Naive thymus-derived CD4-positive, alpha-beta T cell (primary cell): ENCODE measurements at regions not wholly inside any gene's neighbourhood (a gene's known extent, or its start where the extent isn't known, plus 50 kb on each side); places are given as distances from the start of the nearest gene placed in this dataset.

Experiments
- ATAC-seq: fragments of 150-1000 bp; cut with Tn5 transposase; 2 replicates; pipeline ENCODE4 v1.10.0; 2021; ENCODE audit warnings: mild to moderate bottlenecking, moderate library complexity
- CTCF ChIA-PET: fragments of 350-600 bp; sonication (Branson Sonifier 250); formaldehyde crosslinking; loops from one replicate; lab custom pipeline; 2021; ENCODE audit warnings: antibody characterized with exemption; lab: Charles Lee
- POLR2A ChIA-PET: fragments of 350-600 bp; sonication (Branson Sonifier 250); formaldehyde crosslinking; loops from one replicate; lab custom pipeline; 2021; ENCODE audit warnings: antibody characterized with exemption, inconsistent platforms; lab: Charles Lee
- DNase-seq, 9 donors: peaks; one replicate each; pipeline versions ENCODE4 v3.0.0 to v3.0.0-alpha.2; 2020 to 2022; ENCODE audit warnings: mixed read lengths in 1 of 9
- H3K27ac ChIP-seq: one replicate; pipeline ENCODE4 v1.7.0; 2013; ENCODE audit warnings: mild to moderate bottlenecking, low read depth, low read length, moderate library complexity
- H3K27me3 ChIP-seq, 2 donors: one replicate each; pipeline ENCODE4 v1.7.0; 2013; ENCODE audit warnings: low read length in 2 of 2, mild to moderate bottlenecking in 2 of 2, moderate library complexity in 2 of 2; ENCODE audit not compliant: control insufficient read depth in 2 of 2, insufficient read depth in 2 of 2
- H3K36me3 ChIP-seq, 3 experiments: 1 replicate in 2 of 3; 2 replicates in 1 of 3; pipeline ENCODE4 v1.7.0; 2013; ENCODE audit warnings: low read length in 3 of 3, mild to moderate bottlenecking in 3 of 3, moderate library complexity in 1 of 3; ENCODE audit not compliant: insufficient read depth in 3 of 3, control insufficient read depth in 2 of 3
- H3K4me1 ChIP-seq, 2 donors: one replicate each; pipeline ENCODE4 v1.7.0; 2013; ENCODE audit warnings: low read length in 2 of 2, mild to moderate bottlenecking in 2 of 2, moderate library complexity in 1 of 2; ENCODE audit not compliant: control insufficient read depth in 2 of 2, insufficient read depth in 2 of 2
- H3K4me3 ChIP-seq: 2 replicates; pipeline ENCODE4 v1.7.0; 2013; ENCODE audit warnings: mild to moderate bottlenecking, low read length
- H3K9me3 ChIP-seq, 3 experiments: 1 replicate in 2 of 3; 2 replicates in 1 of 3; pipeline ENCODE4 v1.7.0; 2013; ENCODE audit warnings: low read length in 3 of 3; ENCODE audit not compliant: control insufficient read depth in 2 of 3
- H3K27ac Mint-ChIP-seq, 9 donors: one replicate each; pipeline ENCODE4 v1.8.0; 2020 to 2022; ENCODE audit warnings: mixed read lengths in 9 of 9, mild to moderate bottlenecking in 8 of 9, moderate library complexity in 5 of 9, inconsistent platforms in 2 of 9
- H3K27me3 Mint-ChIP-seq, 5 donors: one replicate each; pipeline ENCODE4 v1.8.0; 2021 to 2022; ENCODE audit warnings: mixed read lengths in 5 of 5, mild to moderate bottlenecking in 1 of 5
- H3K36me3 Mint-ChIP-seq, 5 donors: one replicate each; pipeline ENCODE4 v1.8.0; 2020 to 2022; ENCODE audit warnings: mixed read lengths in 5 of 5, mild to moderate bottlenecking in 3 of 5, inconsistent platforms in 1 of 5
- H3K4me1 Mint-ChIP-seq, 7 donors: one replicate each; pipeline ENCODE4 v1.8.0; 2020 to 2022; ENCODE audit warnings: mixed read lengths in 7 of 7, mild to moderate bottlenecking in 3 of 7, inconsistent platforms in 1 of 7
- H3K4me3 Mint-ChIP-seq, 10 donors: one replicate each; pipeline ENCODE4 v1.8.0; 2020 to 2022; ENCODE audit warnings: mild to moderate bottlenecking in 10 of 10, mixed read lengths in 10 of 10, moderate library complexity in 6 of 10, inconsistent platforms in 2 of 10
- H3K9me3 Mint-ChIP-seq, 11 donors: one replicate each; pipeline ENCODE4 v1.8.0; 2020 to 2022; ENCODE audit warnings: mixed read lengths in 11 of 11, mild to moderate bottlenecking in 4 of 11, inconsistent platforms in 1 of 11, moderate library complexity in 1 of 11
- intact Hi-C, 2 donors: fragments of 100-400 bp; cut with micrococcal nuclease; formaldehyde crosslinking; loops; one replicate each; pipeline ENCODE4 v1.15.1; 2023

DNA sequence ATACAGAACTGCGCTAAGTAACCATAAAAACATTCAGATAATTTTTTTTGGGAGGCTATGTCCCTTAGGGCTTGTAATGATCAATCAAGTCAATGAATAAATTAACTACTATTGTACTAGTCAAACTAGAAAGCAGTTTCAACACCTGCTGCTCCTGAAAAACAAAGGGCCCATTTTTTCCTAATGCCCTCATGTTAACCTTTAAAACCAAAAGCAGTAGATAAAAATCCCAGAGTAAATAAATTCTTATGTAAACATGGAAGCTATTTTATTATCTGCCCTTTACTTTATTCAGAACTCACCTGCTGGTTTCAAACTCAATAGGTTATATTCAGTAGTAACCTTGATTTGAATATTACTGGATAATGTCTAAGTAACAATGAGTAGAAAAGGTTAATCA lies 159.5 kb upstream of the STARD13 start:
- POLR2A ChIA-PET: no interaction called here
- Histone ChIP-seq H3K4me1 (no peaks in the 10 kb centered on the region), H3K27ac (no peak overlapping the region), H3K9me3 (no peaks in the 10 kb centered on the region), H3K4me3 (no peak overlapping the region), H3K36me3 (no peaks in the 10 kb centered on the region), H3K27me3 (no peaks in the 10 kb centered on the region)
- H3K4me1 Mint-ChIP-seq: no peaks in the 10 kb centered on the region
- peaks cover 0 to 3% (median 0%) of the 10 kb centered on the region in 5 donors for H3K36me3 Mint-ChIP-seq
- H3K4me3 Mint-ChIP-seq: no peak overlapping the region
- DNase-seq (no peak), ATAC-seq (no peak)
- CTCF ChIA-PET: no interaction called here
- intact Hi-C loops: no loop called here
- H3K27me3 Mint-ChIP-seq: peaks cover 3 to 15% (median 6%) of the 10 kb centered on the region in 5 donors
- H3K9me3 Mint-ChIP-seq: peaks cover 0 to 5% (median 0%) of the 10 kb centered on the region in 11 donors
- H3K27ac Mint-ChIP-seq: no peak overlapping the region

DNA sequence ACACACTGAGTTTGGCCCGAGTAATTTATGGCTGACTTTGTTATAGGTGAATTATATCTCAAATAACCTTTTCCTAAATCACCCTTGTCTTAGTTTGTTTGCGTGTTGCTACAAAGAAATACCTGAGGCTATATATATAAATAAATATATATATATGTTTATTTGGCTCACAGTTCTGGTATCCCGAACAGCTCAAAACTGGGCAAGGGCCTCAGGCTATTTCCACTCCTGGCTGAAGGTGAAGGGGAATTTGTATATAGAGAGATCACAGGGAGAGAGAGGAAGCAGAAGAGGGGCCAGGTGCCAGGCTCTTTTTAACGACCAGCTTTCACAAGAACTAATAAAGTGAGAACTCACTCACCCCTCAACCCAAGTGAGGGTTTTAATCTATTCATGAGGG lies 159.9 kb upstream of the STARD13 start:
- Histone ChIP-seq H3K27ac (no peak overlapping the region), H3K4me1 (no peaks in the 10 kb centered on the region), H3K36me3 (no peaks in the 10 kb centered on the region), H3K27me3 (no peaks in the 10 kb centered on the region), H3K9me3 (no peaks in the 10 kb centered on the region), H3K4me3 (no peak overlapping the region)
- peaks cover 3 to 17% (median 6%) of the 10 kb centered on the region in 5 donors for H3K27me3 Mint-ChIP-seq
- H3K4me3 Mint-ChIP-seq: no peak overlapping the region
- no peak overlapping the region for H3K27ac Mint-ChIP-seq
- POLR2A ChIA-PET: no interaction called here
- DNase-seq (no peak), ATAC-seq (no peak)
- CTCF ChIA-PET: no interaction called here
- H3K9me3 Mint-ChIP-seq: peaks cover 0 to 5% (median 0%) of the 10 kb centered on the region in 11 donors
- peaks cover 0 to 3% (median 0%) of the 10 kb centered on the region in 5 donors for H3K36me3 Mint-ChIP-seq
- no peaks in the 10 kb centered on the region for H3K4me1 Mint-ChIP-seq
- intact Hi-C loops: no loop called here

DNA sequence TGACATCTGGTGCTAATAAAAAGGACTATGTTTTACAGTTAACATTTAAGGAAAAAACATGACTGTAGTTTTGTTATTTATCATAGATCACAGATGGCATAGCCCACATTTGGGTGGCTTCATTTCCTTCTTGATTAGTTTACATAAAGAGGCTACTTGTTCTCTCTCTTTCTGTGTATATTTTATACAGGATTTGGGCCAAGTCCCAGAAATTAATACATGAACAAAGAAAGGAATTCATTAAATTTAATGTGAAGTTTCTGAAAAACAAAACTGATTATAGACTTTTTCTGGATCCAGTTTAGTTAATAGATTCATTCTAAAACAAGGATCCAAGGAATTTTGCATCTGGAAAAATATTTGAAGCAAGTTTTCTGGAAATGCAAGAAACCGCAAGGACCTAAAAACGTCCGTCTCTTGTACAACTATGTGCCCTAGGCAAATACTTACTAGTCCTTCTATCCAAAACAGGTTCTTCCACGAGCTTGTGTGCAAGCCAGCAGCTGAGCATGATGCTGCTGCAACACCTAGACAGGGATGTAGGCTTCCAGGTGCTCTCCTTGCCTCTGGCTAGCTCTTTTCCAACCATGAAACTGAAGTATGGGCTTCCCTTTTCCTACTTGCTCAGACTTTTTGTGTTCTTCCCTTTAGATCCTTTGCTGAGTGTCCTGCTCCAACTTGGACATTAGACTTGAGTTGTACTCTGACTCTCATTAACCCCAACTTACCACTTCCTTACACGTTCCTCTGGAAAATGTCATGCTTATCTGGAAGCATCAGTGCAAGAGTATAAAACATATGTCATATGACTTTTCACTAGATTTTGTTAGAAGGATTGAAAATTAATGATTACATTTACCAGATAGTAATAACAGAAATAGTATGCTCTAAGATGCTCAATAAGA lies 161.5 kb upstream of the STARD13 start:
- H3K27me3 ChIP-seq: no peaks in the 10 kb centered on the region
- ATAC-seq (no peak), DNase-seq (no peak)
- ChIA-PET CTCF (no interaction called here), POLR2A (no interaction called here)
- intact Hi-C loops: no loop called here
- peaks cover 0 to 15% (median 3%) of the 10 kb centered on the region in 5 donors for H3K27me3 Mint-ChIP-seq
- no peak overlapping the region for H3K27ac ChIP-seq
- no peaks in the 10 kb centered on the region for H3K9me3 ChIP-seq
- H3K9me3 Mint-ChIP-seq: peaks cover 0 to 5% (median 0%) of the 10 kb centered on the region in 11 donors
- H3K4me3 Mint-ChIP-seq: no peak overlapping the region
- H3K4me1 Mint-ChIP-seq: no peaks in the 10 kb centered on the region
- no peak overlapping the region for H3K4me3 ChIP-seq
- no peaks in the 10 kb centered on the region for H3K4me1 ChIP-seq
- no peaks in the 10 kb centered on the region for H3K36me3 ChIP-seq
- H3K27ac Mint-ChIP-seq: no peak overlapping the region
- H3K36me3 Mint-ChIP-seq: no peaks in the 10 kb centered on the region

DNA sequence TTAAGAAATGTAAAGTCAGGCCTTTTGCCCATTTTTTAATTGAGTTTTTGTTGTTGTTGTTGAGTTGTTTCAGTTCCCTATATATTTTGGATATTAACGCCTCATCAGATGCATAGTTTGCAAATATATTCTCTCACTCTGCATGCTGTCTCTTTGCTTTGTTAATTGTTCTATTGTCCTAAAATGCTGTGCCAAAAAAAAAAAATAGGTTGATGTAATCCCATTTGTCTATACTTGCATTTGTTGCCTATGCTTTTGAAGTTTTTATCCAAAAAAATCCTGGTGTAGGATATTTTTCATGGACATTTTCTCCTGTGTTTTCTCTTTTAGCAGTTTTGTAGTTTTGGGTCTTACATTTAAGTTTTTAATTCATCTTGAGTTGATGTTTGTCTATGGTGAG lies 163.3 kb upstream of the STARD13 start:
- ChIA-PET POLR2A (no interaction called here), CTCF (no interaction called here)
- Mint-ChIP-seq H3K27ac (no peak overlapping the region), H3K27me3 (peaks cover 0 to 15% (median 3%) of the 10 kb centered on the region in 5 donors), H3K9me3 (peaks cover 0 to 5% (median 0%) of the 10 kb centered on the region in 11 donors), H3K36me3 (no peaks in the 10 kb centered on the region), H3K4me1 (no peaks in the 10 kb centered on the region), H3K4me3 (no peak overlapping the region)
- intact Hi-C loops: no loop called here
- no peak overlapping the region for H3K4me3 ChIP-seq
- H3K4me1 ChIP-seq: no peaks in the 10 kb centered on the region
- H3K36me3 ChIP-seq: no peaks in the 10 kb centered on the region
- no peak overlapping the region for H3K27ac ChIP-seq
- H3K27me3 ChIP-seq: no peaks in the 10 kb centered on the region
- DNase-seq (no peak), ATAC-seq (no peak)
- no peaks in the 10 kb centered on the region for H3K9me3 ChIP-seq

DNA sequence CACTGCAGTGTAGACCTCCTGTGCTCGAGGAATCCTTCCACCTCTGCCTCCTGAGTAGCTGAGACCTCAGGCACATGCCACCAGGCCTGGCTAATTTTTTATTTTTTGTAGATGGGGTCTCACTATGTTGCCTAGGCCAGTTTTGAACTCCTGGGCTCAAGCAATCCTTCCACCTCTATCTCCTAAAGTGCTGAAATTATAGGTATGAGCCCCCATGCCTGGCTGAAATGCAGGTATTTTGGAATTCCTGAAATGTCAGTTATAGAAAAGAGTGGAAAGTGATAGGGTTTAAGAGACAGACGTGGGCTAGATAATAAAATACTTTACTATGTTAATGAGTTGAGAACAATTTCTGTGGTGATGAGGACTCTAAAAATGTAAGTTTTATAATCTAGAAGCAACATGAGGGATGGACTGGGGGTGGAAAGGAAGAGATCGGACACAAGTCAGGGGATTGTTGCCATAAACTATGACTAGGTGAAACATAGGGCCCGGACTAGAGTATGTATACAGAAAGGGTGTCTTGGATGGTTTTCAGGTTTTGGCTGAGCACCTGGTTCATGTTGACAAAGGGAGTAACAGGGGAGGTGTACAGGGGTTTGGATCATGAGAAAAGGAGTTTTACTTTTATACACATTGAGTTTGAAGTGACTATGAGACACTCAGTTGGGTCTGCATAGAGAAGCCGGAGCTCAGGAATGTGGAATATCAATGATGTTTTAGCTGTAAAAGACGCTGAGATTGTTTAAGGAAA lies 165.6 kb upstream of the STARD13 start:
- POLR2A ChIA-PET: no interaction called here
- Histone ChIP-seq H3K36me3 (no peaks in the 10 kb centered on the region), H3K4me3 (no peak overlapping the region), H3K27me3 (no peaks in the 10 kb centered on the region), H3K9me3 (no peaks in the 10 kb centered on the region), H3K27ac (no peak overlapping the region), H3K4me1 (no peaks in the 10 kb centered on the region)
- H3K4me1 Mint-ChIP-seq: no peaks in the 10 kb centered on the region
- H3K9me3 Mint-ChIP-seq: peaks cover 0 to 5% (median 0%) of the 10 kb centered on the region in 11 donors
- DNase-seq (no peak), ATAC-seq (no peak)
- H3K27ac Mint-ChIP-seq: no peak overlapping the region
- intact Hi-C loops: no loop called here
- no peaks in the 10 kb centered on the region for H3K36me3 Mint-ChIP-seq
- CTCF ChIA-PET: no interaction called here
- H3K27me3 Mint-ChIP-seq: peaks cover 0 to 15% (median 3%) of the 10 kb centered on the region in 5 donors
- no peak overlapping the region for H3K4me3 Mint-ChIP-seq

DNA sequence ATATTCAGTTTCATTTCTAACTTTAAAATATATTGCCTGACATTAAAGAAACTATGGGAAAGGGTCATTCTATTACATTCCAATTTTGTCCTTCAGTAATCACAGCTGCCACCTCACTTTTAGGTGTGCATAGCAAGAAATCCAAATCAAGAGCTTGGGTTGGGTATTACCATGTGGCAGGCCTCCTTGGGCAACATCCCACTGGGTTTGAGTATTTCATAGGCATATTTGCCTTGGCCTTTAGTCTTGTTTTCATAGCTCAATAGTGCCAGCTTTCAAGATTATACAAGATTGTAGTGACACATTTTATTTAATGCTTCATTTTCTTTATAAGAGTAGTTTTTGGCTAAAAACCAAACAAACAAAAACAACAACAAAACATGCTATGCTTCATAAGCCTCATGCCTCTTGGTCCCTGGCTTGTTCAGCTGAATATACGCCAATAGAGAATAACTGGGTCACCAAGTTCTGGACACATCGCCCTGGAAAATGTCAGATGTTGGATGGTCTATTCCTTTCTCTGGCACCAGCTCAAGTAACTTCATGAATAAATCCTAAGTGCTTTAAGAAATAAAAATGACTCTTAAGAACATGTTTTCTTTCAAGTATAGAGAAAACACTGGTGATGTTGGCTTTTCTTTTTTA lies 167.4 kb upstream of the STARD13 start:
- H3K9me3 ChIP-seq: no peaks in the 10 kb centered on the region
- ATAC-seq: no peak
- POLR2A ChIA-PET: no interaction called here
- H3K9me3 Mint-ChIP-seq: peaks cover 0 to 6% (median 0%) of the 10 kb centered on the region in 11 donors
- no peaks in the 10 kb centered on the region for H3K36me3 Mint-ChIP-seq
- no peak overlapping the region for H3K4me3 Mint-ChIP-seq
- no peak overlapping the region for H3K27ac Mint-ChIP-seq
- peaks cover 0 to 10% (median 0%) of the 10 kb centered on the region in 5 donors for H3K27me3 Mint-ChIP-seq
- DNase-seq: no peak
- H3K4me1 ChIP-seq: no peaks in the 10 kb centered on the region
- intact Hi-C loops: no loop called here
- H3K4me1 Mint-ChIP-seq: no peaks in the 10 kb centered on the region
- no peaks in the 10 kb centered on the region for H3K27me3 ChIP-seq
- no peak overlapping the region for H3K27ac ChIP-seq
- no peak overlapping the region for H3K4me3 ChIP-seq
- CTCF ChIA-PET: no interaction called here
- H3K36me3 ChIP-seq: no peaks in the 10 kb centered on the region
